GM19467 (cell line): ENCODE measurements at regions not wholly inside any gene's neighbourhood (a gene's known extent, or its start where the extent isn't known, plus 50 kb on each side); places are given as distances from the start of the nearest gene placed in this dataset.
"Not testable (repeated sequence)": the region's sequence is repeated elsewhere in the genome, so short reads cannot be mapped to it uniquely, and the experiment has no call there.

Experiments used
- ATAC-seq: cut with Tn5 transposase; IDR thresholded peaks from one replicate; pipeline ENCODE4 v1.9.1; 2021; ENCODE audit warnings: mild to moderate bottlenecking, moderate library complexity; ENCODE audit not compliant: unreplicated experiment

- ATAC-seq: no peak
These were observed 1454.7 kb downstream of the GRIK2 start for GRCh38 chr6:102848210-102848609.

GRCh38 chr6:102841060-102841459 lies 1447.6 kb downstream of the GRIK2 start:
- no peak for ATAC-seq

GRCh38 chr6:102832021-102832420 lies 1438.5 kb downstream of the GRIK2 start:
- ATAC-seq: no peak

GRCh38 chr6:102820098-102820497 lies 1426.6 kb downstream of the GRIK2 start:
- no peak for ATAC-seq

GRCh38 chr6:102815207-102815606 lies 1421.7 kb downstream of the GRIK2 start:
- ATAC-seq: no peak

- ATAC-seq: no peak
These were observed 1420.2 kb downstream of the GRIK2 start for GRCh38 chr6:102813489-102814275.

- ATAC-seq: no peak
These were observed 1418.7 kb downstream of the GRIK2 start for GRCh38 chr6:102812242-102812641.

- not testable (repeated sequence) for ATAC-seq
These were observed 1415.5 kb downstream of the GRIK2 start for GRCh38 chr6:102808944-102809505.

- no peak for ATAC-seq
These were observed 1405.5 kb downstream of the GRIK2 start for GRCh38 chr6:102799051-102799450.

- no peak for ATAC-seq
These were observed 1405.1 kb downstream of the GRIK2 start for GRCh38 chr6:102798636-102799035.

GRCh38 chr6:102793752-102794151 lies 1400.2 kb downstream of the GRIK2 start:
- no peak for ATAC-seq

- ATAC-seq: no peak
These were observed 1380.8 kb downstream of the GRIK2 start for GRCh38 chr6:102774326-102774725.

- no peak for ATAC-seq
These were observed 1380.1 kb downstream of the GRIK2 start for GRCh38 chr6:102773636-102774035.

- no peak for ATAC-seq
These were observed 1373.5 kb downstream of the GRIK2 start for GRCh38 chr6:102766963-102767362.

GRCh38 chr6:102764317-102764716 lies 1370.8 kb downstream of the GRIK2 start:
- no peak for ATAC-seq

GRCh38 chr6:102763891-102764290 lies 1370.4 kb downstream of the GRIK2 start:
- ATAC-seq: no peak

GRCh38 chr6:102761872-102762271 lies 1368.4 kb downstream of the GRIK2 start:
- no peak for ATAC-seq

GRCh38 chr6:102759415-102759814 lies 1365.9 kb downstream of the GRIK2 start:
- ATAC-seq: no peak

GRCh38 chr6:102758536-102758935 lies 1365.0 kb downstream of the GRIK2 start:
- not testable (repeated sequence) for ATAC-seq

GRCh38 chr6:102749210-102749971 lies 1355.9 kb downstream of the GRIK2 start:
- ATAC-seq: no peak

GRCh38 chr6:102746941-102747340 lies 1353.4 kb downstream of the GRIK2 start:
- no peak for ATAC-seq
